DND-41 (cell line): ENCODE measurements at regions not wholly inside any gene's neighbourhood (a gene's known extent, or its start where the extent isn't known, plus 50 kb on each side); places are given as distances from the start of the nearest gene placed in this dataset.

Experiments
- ATAC-seq: fragments of 200-7000 bp; cut with Tn5 transposase; 3 replicates; pipeline ENCODE4 v1.9.1; 2021; ENCODE audit warnings: low read depth; ENCODE audit not compliant: insufficient read depth
- DNase-seq: peaks from one replicate; pipeline ENCODE4 v3.0.0-alpha.2; 2020
- H2AFZ ChIP-seq: 2 replicates; pipeline ENCODE4 v1.6.0; 2012; ENCODE audit warnings: low read depth, low read length
- H3K27ac ChIP-seq: 2 replicates; pipeline ENCODE4 v1.5.1; 2012; ENCODE audit warnings: low read length, inconsistent platforms
- H3K27me3 ChIP-seq: fragments of 200-600 bp; sonication (generic); 2 replicates; pipeline ENCODE4 v1.6.0; 2012; ENCODE audit warnings: low read length, mild to moderate bottlenecking, inconsistent platforms; ENCODE audit not compliant: insufficient read depth, poor library complexity
- H3K36me3 ChIP-seq: 2 replicates; pipeline ENCODE4 v1.5.1; 2012; ENCODE audit warnings: low read length, inconsistent platforms; ENCODE audit not compliant: insufficient read depth
- H3K4me1 ChIP-seq: 2 replicates; pipeline ENCODE4 v1.5.1; 2012; ENCODE audit warnings: mild to moderate bottlenecking, low read length; ENCODE audit not compliant: insufficient read depth
- H3K4me2 ChIP-seq: 2 replicates; pipeline ENCODE4 v1.6.0; 2012; ENCODE audit warnings: mild to moderate bottlenecking, moderate library complexity, low read length, inconsistent platforms; ENCODE audit not compliant: insufficient read depth
- H3K4me3 ChIP-seq, 2 experiments: fragments of 200-600 bp in 1 of 2; shearing (Covaris generic) in 1 of 2; 2 replicates each; pipeline ENCODE4 v1.5.1; 2012 to 2016; ENCODE audit warnings: inconsistent platforms in 2 of 2, low read length in 2 of 2, mild to moderate bottlenecking in 2 of 2, low read depth in 1 of 2, moderate library complexity in 1 of 2
- H3K79me2 ChIP-seq: 2 replicates; pipeline ENCODE4 v1.6.0; 2012; ENCODE audit warnings: low read length, inconsistent platforms; ENCODE audit not compliant: insufficient read depth
- H3K9ac ChIP-seq: 2 replicates; pipeline ENCODE4 v1.6.0; 2012; ENCODE audit warnings: low read depth, mild to moderate bottlenecking, inconsistent platforms, low read length, moderate library complexity
- H3K9me3 ChIP-seq: 2 replicates; pipeline ENCODE4 v1.5.1; 2012; ENCODE audit warnings: low read length, moderate library complexity, mild to moderate bottlenecking, inconsistent platforms; ENCODE audit not compliant: insufficient read depth, severe bottlenecking
- H4K20me1 ChIP-seq: 2 replicates; pipeline ENCODE4 v1.6.0; 2012; ENCODE audit warnings: low read length; ENCODE audit not compliant: insufficient read depth
- EZH2 ChIP-seq: IDR thresholded peaks from 3 replicates; pipeline ENCODE4 v1.6.1; 2012; ENCODE audit warnings: borderline replicate concordance, low read depth, mild to moderate bottlenecking, moderate library complexity, low read length, inconsistent platforms; ENCODE audit not compliant: severe bottlenecking
- TF ChIP-seq, protein P1 (sequence below): IDR thresholded peaks from 2 replicates; pipeline ENCODE4 v1.5.1; 2012; ENCODE audit warnings: borderline replicate concordance, low read length, moderate library complexity, mild to moderate bottlenecking; ENCODE audit not compliant: poor library complexity, severe bottlenecking; ENCODE audit errors: extremely low read depth

DNA sequence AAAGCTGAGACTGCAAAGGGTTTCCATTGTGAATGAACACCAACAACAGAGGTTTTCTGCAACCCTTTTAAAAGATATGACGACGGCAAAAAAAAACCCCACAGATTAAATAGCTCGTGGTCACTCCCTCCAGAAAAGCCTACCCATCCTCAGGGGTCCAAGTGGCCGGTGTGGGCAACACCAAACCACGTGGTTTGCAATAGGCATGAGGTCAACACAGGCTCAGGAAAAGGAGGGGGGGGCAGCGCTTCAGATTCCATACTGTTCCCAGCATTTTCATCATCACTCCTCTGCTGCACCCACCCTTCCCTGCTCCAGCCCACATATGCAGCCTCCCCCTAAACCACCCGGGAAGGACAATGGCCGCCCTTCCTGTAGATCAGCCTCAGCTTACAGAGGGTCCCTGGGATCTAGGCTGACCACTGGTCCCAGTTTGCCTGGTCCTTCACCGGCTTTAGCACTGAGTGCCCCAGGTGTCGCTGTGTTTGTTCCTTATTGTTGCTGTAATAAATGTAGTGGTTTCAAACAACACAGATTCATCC lies 122.8 kb upstream of the PHACTR3 start:
- no peaks in the 10 kb centered on the region for H4K20me1 ChIP-seq
- DNase-seq = no peak
- H3K9me3 ChIP-seq = no peaks in the 10 kb centered on the region

DNA sequence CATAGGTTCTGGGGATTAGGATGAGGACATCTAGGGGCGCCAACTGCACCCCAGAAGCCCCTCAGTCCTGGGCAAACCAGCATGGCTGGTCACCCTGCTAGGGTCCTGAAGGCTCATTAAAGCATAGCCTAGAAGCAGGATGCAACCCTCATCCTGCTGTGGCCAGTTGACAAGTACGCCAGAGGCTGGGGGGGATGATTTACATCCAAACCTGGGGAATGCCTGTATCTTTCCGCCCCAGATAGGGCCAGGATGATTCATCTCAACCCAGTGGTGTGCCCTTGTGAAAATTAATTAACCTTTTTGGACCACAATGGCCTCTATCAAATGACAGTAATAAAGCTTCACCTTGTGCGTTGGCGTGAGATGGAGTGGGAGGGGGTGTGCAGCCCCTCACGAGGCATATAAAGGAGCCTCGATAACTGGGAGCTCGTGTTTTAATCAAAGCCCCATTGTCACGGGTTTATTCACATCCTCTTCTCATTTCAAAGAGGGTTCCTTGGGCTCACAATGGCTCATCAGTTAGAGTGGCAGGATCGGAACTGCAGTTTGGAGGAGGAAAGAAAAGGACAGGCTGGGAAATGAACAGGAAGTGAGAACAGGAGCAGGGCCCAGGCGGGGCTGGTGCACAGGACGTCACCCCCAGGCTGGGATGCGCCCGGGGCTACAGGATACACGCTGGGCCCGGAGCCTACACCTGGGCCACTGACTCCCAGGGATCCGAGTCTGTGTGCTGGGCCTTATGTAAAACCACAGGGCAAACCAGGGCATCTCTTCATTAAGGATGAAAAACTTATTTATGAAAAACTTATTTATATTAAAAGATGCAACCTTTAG lies 121.8 kb upstream of the PHACTR3 start:
- no peak for DNase-seq
- no peak overlapping the region for H3K27ac ChIP-seq
- no peaks in the 10 kb centered on the region for H4K20me1 ChIP-seq
- TF ChIP-seq EZH2 = no peak
- TF ChIP-seq, protein P1, sequence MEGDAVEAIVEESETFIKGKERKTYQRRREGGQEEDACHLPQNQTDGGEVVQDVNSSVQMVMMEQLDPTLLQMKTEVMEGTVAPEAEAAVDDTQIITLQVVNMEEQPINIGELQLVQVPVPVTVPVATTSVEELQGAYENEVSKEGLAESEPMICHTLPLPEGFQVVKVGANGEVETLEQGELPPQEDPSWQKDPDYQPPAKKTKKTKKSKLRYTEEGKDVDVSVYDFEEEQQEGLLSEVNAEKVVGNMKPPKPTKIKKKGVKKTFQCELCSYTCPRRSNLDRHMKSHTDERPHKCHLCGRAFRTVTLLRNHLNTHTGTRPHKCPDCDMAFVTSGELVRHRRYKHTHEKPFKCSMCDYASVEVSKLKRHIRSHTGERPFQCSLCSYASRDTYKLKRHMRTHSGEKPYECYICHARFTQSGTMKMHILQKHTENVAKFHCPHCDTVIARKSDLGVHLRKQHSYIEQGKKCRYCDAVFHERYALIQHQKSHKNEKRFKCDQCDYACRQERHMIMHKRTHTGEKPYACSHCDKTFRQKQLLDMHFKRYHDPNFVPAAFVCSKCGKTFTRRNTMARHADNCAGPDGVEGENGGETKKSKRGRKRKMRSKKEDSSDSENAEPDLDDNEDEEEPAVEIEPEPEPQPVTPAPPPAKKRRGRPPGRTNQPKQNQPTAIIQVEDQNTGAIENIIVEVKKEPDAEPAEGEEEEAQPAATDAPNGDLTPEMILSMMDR = no peak
- no peak overlapping the region for H3K4me3 ChIP-seq
- H3K9me3 ChIP-seq = no peaks in the 10 kb centered on the region
- no peaks in the 10 kb centered on the region for H3K4me1 ChIP-seq
- H3K9ac ChIP-seq = no peak overlapping the region
- no peaks in the 10 kb centered on the region for H3K36me3 ChIP-seq
- ATAC-seq = no peak
- H3K27me3 ChIP-seq = peaks cover 31% of the 10 kb centered on the region
- no peak overlapping the region for H3K4me2 ChIP-seq
- H3K79me2 ChIP-seq = no peaks in the 10 kb centered on the region
- H2AFZ ChIP-seq = no peak overlapping the region

More for the DNA sequence above, 122.8 kb upstream of the PHACTR3 start:
- Histone ChIP-seq H3K79me2 (no peaks in the 10 kb centered on the region), H3K4me3 (no peak overlapping the region), H3K36me3 (no peaks in the 10 kb centered on the region), H3K9ac (no peak overlapping the region), H3K4me1 (no peaks in the 10 kb centered on the region), H3K4me2 (no peak overlapping the region), H2AFZ (no peak overlapping the region), H3K27me3 (peaks cover 25% of the 10 kb centered on the region), H3K27ac (no peak overlapping the region)
- no peak for TF ChIP-seq EZH2
- TF ChIP-seq, protein P1 = no peak
- no peak for ATAC-seq

DNA sequence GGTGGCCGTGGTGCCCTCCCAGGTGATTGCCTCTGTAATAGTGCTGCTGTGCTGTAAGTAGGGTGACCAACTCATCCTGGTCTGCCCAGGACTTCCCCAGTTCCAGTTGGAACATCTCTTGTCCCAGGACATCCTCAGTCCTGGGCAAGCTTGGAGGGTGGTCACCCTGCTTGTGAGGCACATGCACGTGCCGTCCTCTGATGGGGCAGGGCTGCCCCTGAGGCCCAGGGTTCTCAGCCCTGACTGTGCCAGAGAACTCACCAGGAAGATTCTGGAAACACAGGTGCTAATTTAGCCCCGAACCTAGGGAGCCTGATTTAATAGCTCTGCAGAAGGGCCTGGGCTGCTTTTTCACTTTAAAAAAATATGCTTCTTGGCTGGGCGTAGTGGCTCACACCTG lies 120.9 kb upstream of the PHACTR3 start:
- Histone ChIP-seq H3K9ac (no peak overlapping the region), H3K9me3 (no peaks in the 10 kb centered on the region)

More for the DNA sequence above, 120.9 kb upstream of the PHACTR3 start:
- no peaks in the 10 kb centered on the region for H3K4me1 ChIP-seq
- no peak overlapping the region for H2AFZ ChIP-seq
- TF ChIP-seq, protein P1 = no peak
- no peak for TF ChIP-seq EZH2
- H3K79me2 ChIP-seq = no peaks in the 10 kb centered on the region
- no peak for ATAC-seq
- H3K27ac ChIP-seq = no peak overlapping the region
- H3K27me3 ChIP-seq = peaks cover 31% of the 10 kb centered on the region
- H3K4me2 ChIP-seq = no peak overlapping the region
- no peaks in the 10 kb centered on the region for H4K20me1 ChIP-seq
- no peak overlapping the region for H3K4me3 ChIP-seq
- no peaks in the 10 kb centered on the region for H3K36me3 ChIP-seq
- no peak for DNase-seq
